Testis (tissue), 2 donors: ENCODE measurements at regions not wholly inside any gene's neighbourhood (a gene's known extent, or its start where the extent isn't known, plus 50 kb on each side); places are given as distances from the start of the nearest gene placed in this dataset.

Experiments
- CTCF ChIP-seq, 3 experiments: fragments of 450-650 bp in 2 of 3; fragments of 200-600 bp in 1 of 3; sonication (generic) in 1 of 3; IDR thresholded peaks; one replicate each; pipeline ENCODE4 v1.5.1; 2016 to 2019; ENCODE audit warnings: antibody characterized with exemption in 3 of 3, mild to moderate bottlenecking in 2 of 3, moderate library complexity in 1 of 3
- POLR2A ChIP-seq: fragments of 450-650 bp; IDR thresholded peaks from one replicate; pipeline ENCODE4 v1.6.1; 2017; ENCODE audit warnings: antibody characterized with exemption, mild to moderate bottlenecking, moderate library complexity

DNA sequence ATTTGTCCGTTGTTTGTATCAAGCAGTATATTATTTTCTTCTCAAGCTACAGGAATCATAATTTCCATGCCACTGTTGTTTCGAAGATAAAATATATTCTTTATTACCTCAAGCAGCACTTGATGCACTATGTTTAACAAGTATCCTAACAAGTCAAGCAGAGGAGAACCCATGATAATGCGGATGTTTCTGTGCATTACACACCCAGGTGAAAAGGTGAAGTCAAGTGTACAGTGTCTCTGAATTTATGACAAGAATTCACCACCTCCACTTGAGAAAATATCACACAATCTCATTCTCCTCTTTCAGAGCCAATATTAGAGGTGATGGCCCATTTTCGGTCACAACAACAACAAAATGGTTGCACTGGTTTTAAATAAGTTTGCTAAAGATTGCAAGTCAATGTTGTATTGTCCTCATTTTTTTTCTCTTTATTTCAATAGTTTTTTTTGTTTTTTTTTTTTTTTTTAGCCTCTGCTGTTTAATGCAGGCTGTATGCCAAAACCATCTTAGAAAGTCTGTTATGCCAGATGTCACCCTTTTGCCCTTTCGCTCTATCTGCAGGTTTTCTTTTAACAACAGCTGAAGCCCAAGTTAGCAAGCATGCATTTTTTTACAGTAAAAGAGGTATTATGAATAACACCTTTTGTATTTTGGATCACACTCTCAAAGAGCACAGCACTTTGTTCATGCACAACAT, 568.7 kb upstream of the LRRN3 start:
- TF ChIP-seq CTCF (IDR thresholded peaks at IDR 0.05): no peak
- no peak for TF ChIP-seq POLR2A
